ENCODE measurements at regions not wholly inside any gene's neighbourhood (a gene's known extent, or its start where the extent isn't known, plus 50 kb on each side); places are given as distances from the start of the nearest gene placed in this dataset.

DNA sequence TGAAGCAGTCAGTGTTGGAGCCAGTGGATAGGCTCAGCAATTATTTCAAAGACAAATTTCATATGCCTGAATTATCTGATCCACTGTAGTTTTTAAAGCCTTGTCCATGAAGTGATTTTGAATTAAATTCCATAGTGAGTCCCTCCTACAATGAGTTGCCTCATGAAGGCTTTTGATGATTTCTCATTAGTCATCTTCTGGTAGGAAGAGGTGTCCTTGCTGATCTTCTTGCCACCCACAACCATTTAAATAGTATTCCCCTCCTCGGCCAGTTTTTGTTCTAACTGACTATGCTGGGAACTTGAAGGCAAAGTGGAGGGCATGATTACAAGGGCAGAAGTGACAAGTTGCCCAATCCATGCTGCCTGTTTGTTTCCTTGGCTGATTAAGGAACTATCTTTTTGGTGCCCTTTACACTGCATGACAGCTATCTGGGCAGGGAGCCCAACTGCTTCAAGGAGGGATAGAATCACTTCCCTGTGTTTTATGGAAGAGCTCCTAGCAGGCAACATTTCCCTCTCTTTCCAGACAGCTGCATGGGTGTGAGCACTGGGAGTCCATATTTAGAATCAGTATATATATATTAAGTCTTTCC lies 617.5 kb downstream of the ZPLD1 start:
- Mint-ChIP-seq H3K4me1 (ENCODE audit: low read depth, unreplicated experiment) (peaks cover 44% of the 10 kb centered on the region), H3K9me3 (ENCODE audit: unreplicated experiment) (no peaks in the 10 kb centered on the region), H3K27ac (ENCODE audit: unreplicated experiment) (peak overlapping the region; percentile 26), H3K27me3 (ENCODE audit: unreplicated experiment) (peaks cover 2% of the 10 kb centered on the region), H3K4me3 (ENCODE audit: unreplicated experiment) (peak overlapping the region; percentile 5), H3K36me3 (ENCODE audit: unreplicated experiment) (no peaks in the 10 kb centered on the region)
- DNase-seq, result no peak
- no peak for TF ChIP-seq CTCF (IDR thresholded peaks at IDR 0.05; ENCODE audit: partially characterized antibody, unreplicated experiment)

GRCh38 chr3:103055021-103055520 lies 620.3 kb downstream of the ZPLD1 start:
- Mint-ChIP-seq H3K9me3 (ENCODE audit: unreplicated experiment) (peaks cover 2% of the 10 kb centered on the region), H3K36me3 (ENCODE audit: unreplicated experiment) (no peaks in the 10 kb centered on the region), H3K27ac (ENCODE audit: unreplicated experiment) (peak overlapping the region; percentile 72), H3K4me1 (ENCODE audit: low read depth, unreplicated experiment) (peaks cover 33% of the 10 kb centered on the region), H3K27me3 (ENCODE audit: unreplicated experiment) (peaks cover 2% of the 10 kb centered on the region), H3K4me3 (ENCODE audit: unreplicated experiment) (no peak overlapping the region)
- TF ChIP-seq CTCF (IDR thresholded peaks at IDR 0.05; ENCODE audit: partially characterized antibody, unreplicated experiment), result no peak
- no peak for DNase-seq

DNA sequence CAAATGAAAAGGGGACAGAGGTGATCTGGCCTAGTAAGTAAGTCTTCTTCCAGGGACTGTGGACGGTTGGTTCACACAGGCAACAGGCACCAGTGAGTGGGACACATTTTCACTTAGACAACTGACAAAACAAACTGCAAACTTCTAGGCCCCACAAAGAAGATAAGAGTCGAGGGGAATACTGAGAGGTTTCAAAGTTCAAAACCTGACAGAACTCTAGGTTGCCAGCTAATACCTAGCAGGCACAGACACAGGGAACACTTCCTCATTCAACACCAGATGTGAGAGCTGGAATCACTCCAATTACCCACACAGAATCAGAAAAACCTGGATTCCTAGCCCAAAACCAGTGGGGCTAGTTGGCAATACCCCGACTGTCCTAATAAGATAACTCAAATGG lies 621.7 kb downstream of the ZPLD1 start:
- H3K9me3 Mint-ChIP-seq (ENCODE audit: unreplicated experiment), result peaks cover 2% of the 10 kb centered on the region
- peaks cover 32% of the 10 kb centered on the region for H3K4me1 Mint-ChIP-seq (ENCODE audit: low read depth, unreplicated experiment)
- no peaks in the 10 kb centered on the region for H3K36me3 Mint-ChIP-seq (ENCODE audit: unreplicated experiment)
- TF ChIP-seq CTCF (IDR thresholded peaks at IDR 0.05; ENCODE audit: partially characterized antibody, unreplicated experiment), result no peak
- H3K27ac Mint-ChIP-seq (ENCODE audit: unreplicated experiment), result no peak overlapping the region
- H3K4me3 Mint-ChIP-seq (ENCODE audit: unreplicated experiment), result no peak overlapping the region
- no peak for DNase-seq
- peaks cover 4% of the 10 kb centered on the region for H3K27me3 Mint-ChIP-seq (ENCODE audit: unreplicated experiment)

GRCh38 chr3:103057003-103057402 lies 622.2 kb downstream of the ZPLD1 start:
- Mint-ChIP-seq H3K9me3 (ENCODE audit: unreplicated experiment) (peaks cover 2% of the 10 kb centered on the region), H3K4me3 (ENCODE audit: unreplicated experiment) (no peak overlapping the region), H3K27me3 (ENCODE audit: unreplicated experiment) (peaks cover 4% of the 10 kb centered on the region), H3K36me3 (ENCODE audit: unreplicated experiment) (no peaks in the 10 kb centered on the region), H3K4me1 (ENCODE audit: low read depth, unreplicated experiment) (peaks cover 28% of the 10 kb centered on the region), H3K27ac (ENCODE audit: unreplicated experiment) (no peak overlapping the region)
- DNase-seq, result no peak
- no peak for TF ChIP-seq CTCF (IDR thresholded peaks at IDR 0.05; ENCODE audit: partially characterized antibody, unreplicated experiment)

DNA sequence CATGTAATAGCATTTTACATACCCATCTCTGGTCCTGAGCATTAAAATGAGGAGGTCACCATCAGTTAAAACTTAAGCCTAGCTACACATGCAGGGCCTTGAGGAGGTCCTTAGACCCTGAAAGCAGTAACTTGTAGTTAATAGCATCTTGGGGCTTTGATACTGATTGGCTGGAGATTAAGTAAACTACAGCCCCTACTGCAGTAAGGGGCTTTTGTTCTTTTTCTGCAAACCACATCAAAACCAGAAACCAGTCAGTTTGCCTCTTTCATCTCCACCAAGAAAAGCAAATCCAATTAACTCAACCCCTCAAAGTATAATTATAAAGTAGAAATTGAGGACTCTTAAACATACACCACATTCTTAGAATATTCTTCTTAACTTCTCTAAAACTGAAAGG lies 622.7 kb downstream of the ZPLD1 start:
- Mint-ChIP-seq H3K4me1 (ENCODE audit: low read depth, unreplicated experiment) (peaks cover 24% of the 10 kb centered on the region), H3K36me3 (ENCODE audit: unreplicated experiment) (no peaks in the 10 kb centered on the region), H3K27ac (ENCODE audit: unreplicated experiment) (no peak overlapping the region), H3K9me3 (ENCODE audit: unreplicated experiment) (peaks cover 2% of the 10 kb centered on the region), H3K27me3 (ENCODE audit: unreplicated experiment) (peaks cover 4% of the 10 kb centered on the region), H3K4me3 (ENCODE audit: unreplicated experiment) (no peak overlapping the region)
- TF ChIP-seq CTCF (IDR thresholded peaks at IDR 0.05; ENCODE audit: partially characterized antibody, unreplicated experiment), result no peak
- DNase-seq, result no peak
